Heart right ventricle (tissue), 16 donors: ENCODE measurements at regions not wholly inside any gene's neighbourhood (a gene's known extent, or its start where the extent isn't known, plus 50 kb on each side); places are given as distances from the start of the nearest gene placed in this dataset.

ENCODE experiments used
- ATAC-seq, 8 donors: fragments of 200-7000 bp; cut with Tn5 transposase; one replicate each; pipeline ENCODE4 v1.9.1; 2020; ENCODE audit warnings: mild to moderate bottlenecking in 8 of 8, moderate library complexity in 8 of 8, moderate number of reproducible peaks in 1 of 8
- DNase-seq, 2 donors: peaks; one replicate each; pipeline ENCODE4 v3.0.0-alpha.2; 2020
- H3K27ac ChIP-seq, 10 donors: fragments of 200-600 bp; sonication (generic) in 2 of 10; one replicate each; pipeline versions ENCODE4 v1.5.0 to v1.8.0; 2020 to 2022; ENCODE audit warnings: mild to moderate bottlenecking in 3 of 10
- H3K27me3 ChIP-seq, 7 donors: fragments of 200-600 bp; one replicate each; pipeline ENCODE4 v1.8.0; 2021 to 2022; ENCODE audit warnings: mild to moderate bottlenecking in 2 of 7
- H3K36me3 ChIP-seq, 9 donors: fragments of 200-600 bp; sonication (generic) in 1 of 9; one replicate each; pipeline versions ENCODE4 v1.5.0 to v1.8.0; 2020 to 2022; ENCODE audit warnings: mild to moderate bottlenecking in 2 of 9
- H3K4me1 ChIP-seq, 9 donors: fragments of 200-600 bp; sonication (generic) in 1 of 9; one replicate each; pipeline versions ENCODE4 v1.5.0 to v1.8.0; 2020 to 2022; ENCODE audit warnings: mild to moderate bottlenecking in 4 of 9
- H3K4me3 ChIP-seq, 10 donors: fragments of 200-600 bp; sonication (generic) in 2 of 10; one replicate each; pipeline versions ENCODE4 v1.5.0 to v1.8.0; 2020 to 2022; ENCODE audit warnings: mild to moderate bottlenecking in 7 of 10, moderate library complexity in 2 of 10
- H3K9me3 ChIP-seq, 11 donors: fragments of 200-600 bp in 10 of 11; sonication (generic) in 2 of 11; one replicate each; pipeline versions ENCODE4 v1.5.0 to v1.8.0; 2013 to 2022; ENCODE audit warnings: mild to moderate bottlenecking in 2 of 11, control low read depth in 1 of 11, moderate library complexity in 1 of 11
- WGBS, 2 donors: extraction: QIAGEN DNeasy Blood & Tissue Kit; methylation state at CpG; one replicate each; pipeline ENCODE4 v1.1.7; 2013; ENCODE audit warnings: inconsistent platforms in 1 of 2; 5-methylcytosine and 5-hydroxymethylcytosine counted together
- intact Hi-C, 10 donors: fragments of 100-400 bp; cut with DNase I; formaldehyde crosslinking; loops; one replicate each; pipeline versions ENCODE4 v1.11.1 to v1.14.2; 2022
- TF ChIP-seq, protein P1 (sequence below), 9 donors: fragments of 200-600 bp; sonication (generic) in 2 of 9; IDR thresholded peaks; one replicate each; pipeline versions ENCODE4 v1.5.0 to v1.8.0; 2021 to 2022; ENCODE audit warnings: antibody characterized with exemption in 9 of 9, mild to moderate bottlenecking in 5 of 9, moderate library complexity in 1 of 9
- donor health status: Arrhythmogenic right ventricular cardiomyopathy.
- donor health status: ischemic (EF 13 %, LVEDD 7.1; RV severe dilation, severe dysfunction).
- donor health status: healthy with polysubstance abuse.
- donor health status: DM: no; HTN: yes; CAD: no.
- donor health status: DM: no; HTN: no; CAD: no.
- donor health status: ischemic (EF 25% LVEDD 6.9; RV normal size, moderate dysfunction).
- donor health status: ischemic (EF 25% LVEDD 5.7; RV mildly dilated, moderate dysfunction).
- donor health status: healthy.
- donor health status: DM: yes; HTN: yes; CAD: no.
- donor health status: Ischemic cardiomyopathy.
- donor health status: ischemic (EF 35%, LVEDD 5.7; RV mildly dilated, moderate dysfunction).
- donor health status: nonischemic (EF 11% LVEDD 7.7; RV severe dilation, severe dysfunction).
- donor health status: DM: yes; HTN: yes; CAD: no.
- donor health status: PGD.
- donor health status: ischemic (EF 29% LVEDD 5.4; RV normal size, mild dysfunction).
- donor health status: nonischemic (EF 23%, LVEDD 6.1; RV moderate dilation, normal function).

GRCh38 chr22:27541836-27542235, 259.7 kb downstream of the MN1 start:
- Histone ChIP-seq H3K4me1 (peaks cover 0 to 12% (median 5%) of the 10 kb centered on the region in 9 donors), H3K27me3 (peaks cover 0 to 49% (median 22%) of the 10 kb centered on the region in 7 donors), H3K9me3 (no peaks in the 10 kb centered on the region), H3K36me3 (no peaks in the 10 kb centered on the region), H3K27ac (no peak overlapping the region), H3K4me3 (no peak overlapping the region)
- WGBS, 2 donors: 91 to 93% methylated on average over 14 of the region's 14 CpGs
- TF ChIP-seq, protein P1, sequence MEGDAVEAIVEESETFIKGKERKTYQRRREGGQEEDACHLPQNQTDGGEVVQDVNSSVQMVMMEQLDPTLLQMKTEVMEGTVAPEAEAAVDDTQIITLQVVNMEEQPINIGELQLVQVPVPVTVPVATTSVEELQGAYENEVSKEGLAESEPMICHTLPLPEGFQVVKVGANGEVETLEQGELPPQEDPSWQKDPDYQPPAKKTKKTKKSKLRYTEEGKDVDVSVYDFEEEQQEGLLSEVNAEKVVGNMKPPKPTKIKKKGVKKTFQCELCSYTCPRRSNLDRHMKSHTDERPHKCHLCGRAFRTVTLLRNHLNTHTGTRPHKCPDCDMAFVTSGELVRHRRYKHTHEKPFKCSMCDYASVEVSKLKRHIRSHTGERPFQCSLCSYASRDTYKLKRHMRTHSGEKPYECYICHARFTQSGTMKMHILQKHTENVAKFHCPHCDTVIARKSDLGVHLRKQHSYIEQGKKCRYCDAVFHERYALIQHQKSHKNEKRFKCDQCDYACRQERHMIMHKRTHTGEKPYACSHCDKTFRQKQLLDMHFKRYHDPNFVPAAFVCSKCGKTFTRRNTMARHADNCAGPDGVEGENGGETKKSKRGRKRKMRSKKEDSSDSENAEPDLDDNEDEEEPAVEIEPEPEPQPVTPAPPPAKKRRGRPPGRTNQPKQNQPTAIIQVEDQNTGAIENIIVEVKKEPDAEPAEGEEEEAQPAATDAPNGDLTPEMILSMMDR (IDR thresholded peaks at IDR 0.05): no peak
- intact Hi-C loops: no loop called here
- ATAC-seq: no peak
- DNase-seq: no peak

GRCh38 chr22:27542602-27543001, 259.0 kb downstream of the MN1 start:
- no peak overlapping the region for H3K4me3 ChIP-seq
- ATAC-seq: no peak
- no peak for DNase-seq

DNA sequence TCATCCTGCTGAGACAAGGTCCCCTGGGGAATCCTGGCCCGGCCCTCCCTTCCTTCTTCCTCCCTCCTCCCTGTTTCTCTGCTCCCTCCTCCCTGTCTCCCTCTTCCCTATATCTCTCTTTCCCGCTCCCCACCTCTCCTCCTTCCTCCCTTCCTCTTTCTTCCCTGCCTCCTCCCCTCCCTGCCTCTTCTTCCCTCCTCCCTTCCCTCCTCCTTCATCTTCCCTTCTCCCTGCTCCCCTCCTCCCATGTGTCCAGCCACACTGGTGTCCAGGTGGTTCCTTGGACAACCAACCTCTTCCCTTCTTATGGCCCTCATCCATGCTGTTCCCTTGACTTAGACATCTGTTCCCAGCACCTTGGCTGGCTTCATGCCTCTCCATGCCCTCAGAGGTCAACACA, 258.1 kb downstream of the MN1 start:
- TF ChIP-seq, protein P1 (IDR thresholded peaks at IDR 0.05): no peak
- 63% methylated on average over 2 of the region's 2 CpGs for WGBS, 2 donors
- intact Hi-C loops: no loop called here

More at GRCh38 chr22:27542602-27543001, 259.0 kb downstream of the MN1 start:
- intact Hi-C loops: no loop called here
- Histone ChIP-seq H3K4me1 (peaks cover 0 to 5% (median under 1%) of the 10 kb centered on the region in 9 donors), H3K9me3 (no peaks in the 10 kb centered on the region), H3K27ac (no peak overlapping the region), H3K27me3 (peaks cover 0 to 50% (median 22%) of the 10 kb centered on the region in 7 donors), H3K36me3 (no peaks in the 10 kb centered on the region)
- TF ChIP-seq, protein P1 (IDR thresholded peaks at IDR 0.05): no peak
- WGBS, 2 donors: 74% methylated on average over 6 of the region's 6 CpGs

DNA sequence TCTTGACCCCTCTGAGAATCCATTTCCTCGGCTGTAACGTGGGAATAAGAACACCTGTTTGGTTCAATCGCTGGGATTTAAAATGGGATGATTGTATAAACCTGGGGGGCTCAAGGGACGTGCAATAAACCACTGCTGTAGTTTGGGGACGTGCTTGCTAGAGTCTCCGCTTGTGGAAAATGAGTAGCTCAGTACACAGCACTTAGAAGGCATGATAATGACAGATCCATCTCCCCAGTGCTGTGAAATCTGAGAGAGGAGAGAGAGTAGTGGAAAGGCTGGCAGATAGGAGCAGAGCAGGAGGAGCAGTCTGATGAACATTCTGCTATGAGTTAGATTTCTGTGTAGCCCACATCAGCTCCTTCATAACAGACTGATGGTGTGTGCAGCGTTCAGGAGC, 256.5 kb downstream of the MN1 start:
- H3K4me1 ChIP-seq: no peaks in the 10 kb centered on the region
- no peak overlapping the region for H3K27ac ChIP-seq
- H3K27me3 ChIP-seq: peaks cover 0 to 36% (median 12%) of the 10 kb centered on the region in 7 donors
- TF ChIP-seq, protein P1 (IDR thresholded peaks at IDR 0.05): no peak
- DNase-seq (no peak), ATAC-seq (no peak)
- no peaks in the 10 kb centered on the region for H3K9me3 ChIP-seq
- no peak overlapping the region for H3K4me3 ChIP-seq
- no peaks in the 10 kb centered on the region for H3K36me3 ChIP-seq
- WGBS, 2 donors: 73 to 75% methylated on average over 7 of the region's 7 CpGs
- intact Hi-C loops: no loop called here

More for the DNA sequence above, 258.1 kb downstream of the MN1 start:
- Histone ChIP-seq H3K27ac (no peak overlapping the region), H3K27me3 (peaks cover 0 to 44% (median 22%) of the 10 kb centered on the region in 7 donors), H3K36me3 (no peaks in the 10 kb centered on the region), H3K4me3 (no peak overlapping the region), H3K9me3 (no peaks in the 10 kb centered on the region), H3K4me1 (no peaks in the 10 kb centered on the region)
- no peak for ATAC-seq
- DNase-seq: no peak
